GM18907 (cell line): ENCODE measurements at regions not wholly inside any gene's neighbourhood (a gene's known extent, or its start where the extent isn't known, plus 50 kb on each side); places are given as distances from the start of the nearest gene placed in this dataset.

Experiments
- ATAC-seq: cut with Tn5 transposase; IDR thresholded peaks from one replicate; pipeline ENCODE4 v1.9.1; 2021; ENCODE audit warnings: mild to moderate bottlenecking, moderate library complexity; ENCODE audit not compliant: unreplicated experiment

- no peak for ATAC-seq
Observed at GRCh38 chr7:79593866-79594301, 140.4 kb upstream of the MAGI2 start.

GRCh38 chr7:79590916-79591623, 137.6 kb upstream of the MAGI2 start:
- no peak for ATAC-seq

- ATAC-seq = no peak
Observed at GRCh38 chr7:79590391-79590790, 136.9 kb upstream of the MAGI2 start.

DNA sequence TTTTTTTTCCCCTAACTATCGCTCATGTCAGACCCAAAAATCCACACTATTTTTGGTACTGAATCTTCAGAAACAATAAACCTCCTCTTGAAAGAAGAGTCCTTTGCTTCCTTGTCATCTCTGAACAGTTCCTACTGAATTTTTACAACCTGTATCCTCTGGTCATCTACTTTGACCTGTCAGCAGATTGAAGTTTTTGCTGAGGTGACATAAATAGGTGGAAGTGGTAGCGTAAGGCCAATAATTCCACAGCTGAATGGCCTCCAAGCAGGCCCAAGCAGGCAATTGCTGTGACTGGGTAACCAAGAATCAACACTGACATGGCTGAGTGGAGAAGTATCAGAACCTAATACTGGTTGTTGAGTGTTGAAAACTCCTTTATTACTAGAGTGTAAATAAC, 117.4 kb upstream of the MAGI2 start:
- ATAC-seq = no peak

DNA sequence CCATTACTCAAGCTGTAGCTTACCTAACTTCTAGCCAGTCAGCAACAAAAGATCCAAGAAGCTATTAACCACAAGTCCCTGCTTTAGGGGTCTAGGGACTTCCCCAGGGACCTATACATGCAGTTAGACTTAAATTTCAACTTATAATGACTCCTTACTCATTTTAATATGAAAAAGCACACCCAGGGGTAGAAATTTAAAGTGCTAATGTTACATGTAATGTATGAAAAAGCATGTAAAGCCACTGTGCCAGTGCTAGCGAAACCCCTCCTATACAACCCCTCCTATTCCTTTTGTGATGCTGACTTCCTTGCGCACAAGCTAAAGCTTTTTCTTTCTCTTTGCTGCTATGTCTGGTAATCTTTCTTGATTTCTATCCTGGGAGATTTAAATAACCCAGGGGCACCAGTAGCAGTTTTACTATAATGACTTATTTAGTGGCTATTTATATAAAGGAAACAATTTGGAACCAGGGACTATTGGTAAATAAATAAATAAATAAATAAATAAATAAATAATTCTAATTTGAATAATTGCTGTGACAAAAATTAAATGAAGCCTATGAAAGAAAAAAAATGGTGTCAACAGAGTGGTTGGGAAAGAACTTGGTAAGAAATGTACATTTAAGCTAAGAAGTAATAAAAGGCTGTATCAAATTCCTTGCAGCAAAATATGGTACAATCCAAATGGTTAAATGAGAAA, 110.5 kb upstream of the MAGI2 start:
- ATAC-seq = no peak

GRCh38 chr7:79555571-79555970, 102.1 kb upstream of the MAGI2 start:
- no peak for ATAC-seq

GRCh38 chr7:79553811-79554555, 100.5 kb upstream of the MAGI2 start:
- ATAC-seq = no peak

DNA sequence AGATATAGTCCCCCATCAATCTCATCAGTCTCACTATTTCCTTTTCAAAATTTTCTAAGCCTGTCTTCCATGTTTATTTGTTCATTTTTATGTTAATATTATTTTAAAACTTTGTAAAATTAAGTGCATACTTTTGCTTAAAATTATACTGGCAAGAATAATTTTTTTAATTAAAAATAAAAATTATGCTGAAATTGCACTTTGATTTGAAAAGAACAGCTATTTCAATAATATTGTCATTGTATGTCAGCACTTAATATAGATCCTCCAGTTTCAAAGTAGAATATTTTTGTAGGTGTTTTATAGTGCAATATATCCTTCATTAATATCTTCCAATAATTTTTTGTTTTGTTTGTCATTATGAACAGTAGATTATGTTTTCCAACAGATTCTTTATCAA, 99.0 kb upstream of the MAGI2 start:
- ATAC-seq = no peak

DNA sequence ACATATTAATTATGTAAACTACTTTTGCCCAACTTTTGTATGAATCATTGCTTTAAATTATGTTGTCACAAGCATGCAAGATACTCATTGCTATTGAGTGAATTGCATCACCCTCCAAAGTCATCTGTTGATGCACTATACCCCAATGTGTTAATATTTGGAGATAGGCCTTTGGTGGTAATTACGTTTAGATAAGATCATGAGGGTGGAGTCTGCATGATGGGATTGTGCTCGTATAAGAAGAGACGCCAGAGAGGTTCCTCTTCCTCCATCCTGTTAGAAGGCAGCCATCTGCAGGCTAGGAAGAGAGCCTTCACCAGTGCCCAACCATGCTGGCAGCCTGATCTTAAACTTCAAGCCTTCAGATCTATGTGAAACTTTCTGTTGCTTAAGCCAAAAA, 95.3 kb upstream of the MAGI2 start:
- ATAC-seq = no peak

DNA sequence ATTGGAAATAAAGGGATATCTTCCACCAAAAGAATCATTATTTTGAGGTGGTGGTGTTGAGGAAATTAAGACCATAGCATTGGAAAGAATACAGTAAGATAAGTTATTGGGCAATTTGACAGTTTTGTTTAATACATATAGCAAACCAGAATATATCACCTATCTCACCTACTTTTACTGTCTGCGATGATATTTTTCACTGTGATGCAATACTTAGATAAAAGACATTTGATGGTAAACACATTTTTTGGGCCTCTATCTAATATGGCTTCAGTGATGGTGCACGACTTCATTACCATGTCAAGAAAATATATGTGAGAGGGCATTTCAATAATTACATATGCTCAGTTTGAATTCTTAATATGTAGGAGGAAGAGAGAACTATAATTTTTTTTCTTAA, 93.7 kb upstream of the MAGI2 start:
- ATAC-seq = no peak

- ATAC-seq = no peak
Observed at GRCh38 chr7:79540592-79540991, 87.1 kb upstream of the MAGI2 start.

- ATAC-seq = no peak
Observed at GRCh38 chr7:79534128-79534527, 80.7 kb upstream of the MAGI2 start.

GRCh38 chr7:79531905-79532664, 78.6 kb upstream of the MAGI2 start:
- no peak for ATAC-seq

- ATAC-seq = no peak
Observed at GRCh38 chr7:79531116-79531515, 77.6 kb upstream of the MAGI2 start.

DNA sequence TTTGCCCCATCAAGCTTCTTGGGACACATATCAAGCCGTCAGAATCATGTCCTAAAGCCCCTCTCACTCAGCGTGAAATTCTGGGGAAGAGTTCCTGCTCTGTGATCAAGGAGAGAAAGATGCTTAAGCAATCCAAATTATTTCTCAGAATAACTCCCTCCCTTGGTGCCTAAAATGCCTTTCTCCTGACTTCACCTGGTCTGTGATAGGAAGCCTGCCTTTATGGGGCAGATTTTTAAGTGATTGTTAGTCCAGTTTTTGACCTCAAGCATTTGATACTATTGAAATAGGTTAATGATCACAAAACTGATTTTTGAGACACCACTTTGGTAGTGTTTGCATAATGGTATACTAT, 76.4 kb upstream of the MAGI2 start:
- no peak for ATAC-seq

GRCh38 chr7:79529214-79529880, 75.9 kb upstream of the MAGI2 start:
- ATAC-seq = no peak

DNA sequence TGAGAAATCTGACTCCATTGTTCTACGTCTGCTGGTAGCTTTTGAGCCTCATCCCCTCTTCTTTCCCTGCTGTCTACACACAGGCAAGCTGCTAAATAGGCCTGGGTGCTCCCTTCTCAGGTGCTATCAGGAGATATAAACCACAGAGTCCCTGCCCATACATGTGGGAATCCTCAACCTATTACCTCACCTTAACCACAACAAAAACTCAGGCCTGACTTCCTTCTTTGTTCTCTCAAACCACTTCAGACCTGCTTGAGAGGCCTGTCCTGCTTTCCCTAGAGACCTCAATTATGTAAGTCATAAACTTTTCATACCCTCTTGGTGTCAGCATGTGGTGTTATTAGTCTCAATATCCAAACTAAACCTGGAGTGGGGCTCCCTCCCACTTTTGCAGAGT, 75.0 kb upstream of the MAGI2 start:
- no peak for ATAC-seq

DNA sequence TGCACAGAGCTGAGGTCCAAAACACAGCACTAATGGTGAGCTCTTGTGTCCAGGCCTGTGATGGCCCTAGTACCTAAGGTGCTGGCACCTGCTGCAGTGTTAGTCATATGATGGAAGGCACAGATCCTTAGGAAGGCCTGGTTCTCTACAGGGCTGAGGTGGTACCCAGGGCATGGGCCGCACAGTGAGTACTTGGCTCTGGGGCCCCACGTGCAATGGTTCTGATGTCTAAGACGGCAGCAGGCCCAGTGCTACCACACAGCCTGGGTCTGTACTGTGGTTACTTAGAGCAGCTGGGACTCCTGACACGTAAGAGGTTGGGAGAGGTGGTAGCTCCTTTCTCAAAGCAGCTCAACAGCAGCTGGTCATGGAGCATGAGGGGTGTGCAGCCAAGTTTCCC, 70.6 kb upstream of the MAGI2 start:
- ATAC-seq = no peak

DNA sequence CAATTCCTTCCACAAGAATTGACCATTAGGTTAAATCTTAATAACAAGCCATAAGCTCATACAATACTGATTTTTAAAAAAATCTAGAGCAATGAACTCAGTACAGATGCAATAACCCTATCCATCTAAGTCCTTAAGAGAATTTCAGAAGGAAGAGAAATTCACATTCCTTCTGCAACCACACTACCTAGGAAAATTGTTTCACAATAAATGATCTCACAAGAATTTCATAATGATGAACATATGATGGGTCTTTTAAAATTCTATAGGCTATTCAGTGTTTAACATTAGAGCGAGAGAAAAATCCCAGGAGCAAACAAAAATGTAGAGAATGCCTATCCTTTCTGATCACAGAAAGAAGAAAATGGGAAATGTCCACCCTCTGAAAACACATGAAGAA, 70.0 kb upstream of the MAGI2 start:
- no peak for ATAC-seq

DNA sequence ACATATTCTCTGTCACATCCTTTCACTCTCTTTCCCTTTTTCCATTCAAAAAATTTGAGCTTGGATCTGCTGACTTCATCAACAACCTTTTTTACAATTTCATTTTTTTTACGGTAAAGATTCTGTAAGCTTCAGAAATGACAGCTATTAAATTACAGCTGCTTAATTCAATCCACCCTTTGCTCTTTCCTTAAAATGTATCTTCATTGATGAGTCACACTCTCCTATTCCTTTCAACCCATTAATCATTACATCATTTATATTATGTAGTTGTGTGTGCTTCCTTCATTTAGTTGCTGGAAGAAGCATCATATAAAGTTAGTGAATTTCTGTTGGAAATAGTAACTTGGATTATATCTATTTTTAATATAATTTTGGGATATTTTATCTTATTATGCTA, 67.1 kb upstream of the MAGI2 start:
- ATAC-seq = no peak

- ATAC-seq = no peak
Observed at GRCh38 chr7:79515358-79515757, 61.9 kb upstream of the MAGI2 start.
